Esophagus squamous epithelium (tissue), 5 donors: ENCODE measurements at regions not wholly inside any gene's neighbourhood (a gene's known extent, or its start where the extent isn't known, plus 50 kb on each side); places are given as distances from the start of the nearest gene placed in this dataset.

Experiments used
- DNase-seq: peaks from one replicate; lab custom pipeline; 2025; lab: John Stamatoyannopoulos, UW
- H3K27ac ChIP-seq, 4 donors: fragments of 200-600 bp; sonication (generic); one replicate each; pipeline ENCODE4 v1.5.1; 2016 to 2019; ENCODE audit warnings: mild to moderate bottlenecking in 1 of 4
- H3K27me3 ChIP-seq, 4 donors: fragments of 200-600 bp; sonication (generic); 1 replicate in 3 of 4; 2 replicates in 1 of 4; pipeline versions ENCODE4 v1.5.1 to v1.6.0; 2017 to 2021; ENCODE audit warnings: antibody characterized with exemption in 1 of 4
- H3K36me3 ChIP-seq, 3 donors: fragments of 200-600 bp; sonication (generic); one replicate each; pipeline ENCODE4 v1.5.1; 2016 to 2019
- H3K4me1 ChIP-seq, 3 donors: fragments of 200-600 bp; sonication (generic); one replicate each; pipeline ENCODE4 v1.5.1; 2017 to 2019
- H3K4me3 ChIP-seq, 4 donors: fragments of 200-600 bp; sonication (generic); 1 replicate in 3 of 4; 2 replicates in 1 of 4; pipeline ENCODE4 v1.5.1; 2016 to 2019; ENCODE audit warnings: mild to moderate bottlenecking in 2 of 4, moderate library complexity in 1 of 4
- H3K9me3 ChIP-seq, 3 donors: fragments of 200-600 bp; sonication (generic); one replicate each; pipeline ENCODE4 v1.5.1; 2016 to 2019
- CTCF ChIP-seq, 6 experiments: fragments of 450-650 bp in 4 of 6; fragments of 200-600 bp in 2 of 6; sonication (generic) in 2 of 6; IDR thresholded peaks; one replicate each; pipeline ENCODE4 v1.5.1; 2016 to 2019; ENCODE audit warnings: antibody characterized with exemption in 6 of 6, mild to moderate bottlenecking in 4 of 6, moderate library complexity in 4 of 6
- POLR2A ChIP-seq, 4 donors: fragments of 450-650 bp; IDR thresholded peaks; one replicate each; pipeline ENCODE4 v1.6.1; 2017; ENCODE audit warnings: antibody characterized with exemption in 4 of 4, mild to moderate bottlenecking in 4 of 4, moderate library complexity in 3 of 4
- WGBS, 2 donors: methylation state at CpG; one replicate each; pipeline ENCODE4 v1.1.5; 2018; 5-methylcytosine and 5-hydroxymethylcytosine counted together
- intact Hi-C: fragments of 100-400 bp; cut with DNase I; formaldehyde crosslinking; loops from one replicate; pipeline ENCODE4 v1.15.0; 2022
- donor health status: DM: yes; HTN: yes; CAD: no.

- 40 to 47% methylated on average over 4 to 5 of the region's 5 CpGs for WGBS, 2 donors
- H3K27ac ChIP-seq = no peak overlapping the region
- DNase-seq = no peak
These were observed 408.8 kb upstream of the CNKSR2 start for GRCh38 chrX:20965270-20966044.

GRCh38 chrX:20954014-20954413 is 420.2 kb upstream of the CNKSR2 start:
- TF ChIP-seq POLR2A (IDR thresholded peaks at IDR 0.05) (no peak), CTCF (IDR thresholded peaks at IDR 0.05) (no peak)
- Histone ChIP-seq H3K36me3 (no peaks in the 10 kb centered on the region), H3K27me3 (no peaks in the 10 kb centered on the region), H3K4me1 (peaks cover 0 to 4% (median 3%) of the 10 kb centered on the region in 3 donors), H3K27ac (no peak overlapping the region), H3K4me3 (no peak overlapping the region), H3K9me3 (no peaks in the 10 kb centered on the region)
- DNase-seq = no peak
- WGBS, 2 donors = 61 to 88% methylated on average over 3 of the region's 3 CpGs
- intact Hi-C loops = no loop called here

More at GRCh38 chrX:20965270-20966044, 408.8 kb upstream of the CNKSR2 start:
- intact Hi-C loops = no loop called here
- TF ChIP-seq CTCF (IDR thresholded peaks at IDR 0.05) (no peak), POLR2A (IDR thresholded peaks at IDR 0.05) (no peak)
- no peaks in the 10 kb centered on the region for H3K9me3 ChIP-seq
- H3K36me3 ChIP-seq = no peaks in the 10 kb centered on the region
- no peaks in the 10 kb centered on the region for H3K4me1 ChIP-seq
- H3K4me3 ChIP-seq = no peak overlapping the region
- no peaks in the 10 kb centered on the region for H3K27me3 ChIP-seq

- no peak for DNase-seq
- WGBS, 2 donors = 72 to 74% methylated on average over 3 of the region's 3 CpGs
These were observed 422.0 kb upstream of the CNKSR2 start for GRCh38 chrX:20952180-20952579.

GRCh38 chrX:20951016-20951810 is 423.0 kb upstream of the CNKSR2 start:
- Histone ChIP-seq H3K27ac (peak overlapping the region in 1 of 4 donors; percentile 42), H3K36me3 (no peaks in the 10 kb centered on the region), H3K27me3 (no peaks in the 10 kb centered on the region), H3K4me1 (peaks cover 0 to 4% (median 3%) of the 10 kb centered on the region in 3 donors), H3K4me3 (no peak overlapping the region), H3K9me3 (no peaks in the 10 kb centered on the region)
- TF ChIP-seq CTCF (IDR thresholded peaks at IDR 0.05) = no peak
- no peak for TF ChIP-seq POLR2A (IDR thresholded peaks at IDR 0.05)
- no peak for DNase-seq
- WGBS, 2 donors = 39 to 41% methylated on average over 4 of the region's 5 CpGs
- intact Hi-C loops = no loop called here

More at GRCh38 chrX:20952180-20952579, 422.0 kb upstream of the CNKSR2 start:
- Histone ChIP-seq H3K36me3 (no peaks in the 10 kb centered on the region), H3K9me3 (no peaks in the 10 kb centered on the region), H3K4me1 (peaks cover 0 to 4% (median 3%) of the 10 kb centered on the region in 3 donors), H3K4me3 (no peak overlapping the region), H3K27ac (no peak overlapping the region), H3K27me3 (no peaks in the 10 kb centered on the region)
- TF ChIP-seq POLR2A (IDR thresholded peaks at IDR 0.05) (no peak), CTCF (IDR thresholded peaks at IDR 0.05) (no peak)
- intact Hi-C loops = no loop called here

GRCh38 chrX:20947411-20947912 is 426.8 kb upstream of the CNKSR2 start:
- WGBS, 2 donors = 3 to 8% methylated on average over 5 to 7 of the region's 7 CpGs
- no peak for TF ChIP-seq CTCF (IDR thresholded peaks at IDR 0.05)
- peaks cover 0 to 4% (median 3%) of the 10 kb centered on the region in 3 donors for H3K4me1 ChIP-seq
- DNase-seq = no peak
- no peaks in the 10 kb centered on the region for H3K36me3 ChIP-seq
- H3K4me3 ChIP-seq = no peak overlapping the region
- H3K27me3 ChIP-seq = no peaks in the 10 kb centered on the region
- H3K27ac ChIP-seq = no peak overlapping the region
- intact Hi-C loops = no loop called here
- no peaks in the 10 kb centered on the region for H3K9me3 ChIP-seq
